Stimulated activated CD4-positive, alpha-beta T cell treated with anti-CD3 and anti-CD28 coated beads, Interleukin-2, amount 100 ng/mL, for 48 hours (primary cell): ENCODE measurements at regions not wholly inside any gene's neighbourhood (a gene's known extent, or its start where the extent isn't known, plus 50 kb on each side); places are given as distances from the start of the nearest gene placed in this dataset.
"Not testable (repeated sequence)": the region's sequence is repeated elsewhere in the genome, so short reads cannot be mapped to it uniquely, and the experiment has no call there.

Source experiments
- DNase-seq, 2 donors: peaks; one replicate each; pipeline ENCODE4 v3.0.0-alpha.2; 2020

GRCh38 chr9:13939701-13940490 lies 374.0 kb downstream of the NFIB start:
- no peak for DNase-seq

GRCh38 chr9:13939134-13939533 lies 374.8 kb downstream of the NFIB start:
- DNase-seq, result no peak

DNA sequence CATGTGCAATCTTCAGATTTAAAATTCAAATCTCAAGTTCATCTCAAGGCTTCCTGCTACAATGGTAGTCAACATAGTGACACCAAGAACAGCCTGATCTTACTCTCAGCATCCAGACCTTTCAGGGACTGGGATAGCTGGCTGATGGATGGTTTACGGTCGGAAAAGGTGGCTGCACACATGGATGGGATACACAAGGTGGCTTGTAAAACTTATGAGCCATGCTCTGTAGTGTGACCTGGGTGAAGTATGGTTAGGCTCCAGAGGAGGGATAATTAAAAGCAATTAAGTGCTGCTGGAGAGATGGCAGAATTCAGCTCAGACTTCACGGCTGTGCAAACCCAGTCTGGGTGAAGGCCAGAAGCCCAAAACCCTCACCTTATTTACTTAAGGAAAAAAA lies 379.5 kb downstream of the NFIB start:
- no peak for DNase-seq

DNA sequence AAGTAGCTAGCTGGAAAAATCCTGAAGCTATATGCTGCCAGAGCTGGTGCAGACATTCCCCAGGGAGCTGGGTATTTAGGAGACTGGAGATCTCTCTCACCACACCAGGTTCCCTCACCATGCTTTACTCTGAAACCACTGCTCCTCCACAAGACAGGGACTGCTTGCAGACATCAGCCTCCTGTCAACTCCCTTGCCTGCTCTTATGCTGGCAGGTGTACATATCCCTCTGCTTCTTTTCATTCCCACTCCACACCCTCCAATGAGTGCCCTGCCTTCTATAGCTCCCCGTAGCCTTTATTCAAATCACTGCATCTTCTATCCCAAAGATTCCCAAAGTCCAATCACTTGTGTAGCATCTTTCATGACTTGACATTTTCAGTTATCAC lies 380.7 kb downstream of the NFIB start:
- no peak for DNase-seq

DNA sequence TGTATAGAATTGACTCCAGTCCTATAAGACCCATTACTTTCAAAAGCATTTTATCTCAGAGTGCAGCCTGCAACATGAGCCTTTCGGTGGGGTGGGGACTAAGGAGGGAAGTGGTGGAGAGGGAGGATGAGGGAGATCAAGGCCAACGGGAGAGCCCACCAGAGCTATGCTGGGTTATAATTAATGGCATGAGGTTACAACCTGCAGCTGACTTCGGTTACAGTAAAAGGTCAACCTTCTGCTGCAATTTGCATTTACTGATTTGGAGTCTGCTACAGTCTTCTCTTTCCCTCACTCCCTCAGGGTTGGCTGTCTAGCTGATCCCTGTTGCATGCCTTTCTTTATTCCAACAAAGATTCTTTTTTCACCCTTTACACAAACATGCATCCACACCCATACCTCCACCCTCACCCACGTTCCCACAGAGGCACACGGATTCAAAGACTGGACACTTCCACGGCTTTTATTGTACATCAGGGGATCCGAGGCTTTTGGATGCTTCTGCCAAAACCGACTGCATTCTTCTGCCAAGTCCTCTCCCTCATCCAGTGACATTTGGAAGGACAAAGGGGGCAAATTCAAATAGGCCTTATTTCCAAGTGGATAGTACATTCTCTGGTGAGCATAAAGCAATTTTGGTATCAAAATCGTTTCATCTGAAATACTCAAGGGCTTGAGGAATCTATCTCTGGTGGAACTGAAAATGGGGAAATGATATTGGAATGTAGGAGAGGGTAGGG lies 381.2 kb downstream of the NFIB start:
- DNase-seq, result no peak

DNA sequence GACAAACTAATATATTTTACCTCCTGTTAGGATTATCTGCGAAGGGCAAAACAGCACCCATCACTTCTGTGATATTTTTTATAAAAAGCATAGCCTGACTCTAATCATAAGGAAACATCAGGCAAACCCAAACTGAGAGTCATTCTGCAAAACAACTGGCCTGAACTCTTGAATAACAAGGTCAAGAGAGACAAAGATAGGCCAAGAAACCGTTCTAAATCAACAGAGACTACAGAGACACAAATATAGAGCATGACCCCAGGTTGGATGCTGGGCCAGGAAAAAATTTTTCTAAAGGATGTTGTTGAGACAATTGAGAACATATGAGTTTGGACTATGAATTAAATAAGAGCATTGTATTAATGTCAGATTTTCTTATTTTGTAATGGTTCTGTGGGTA lies 384.9 kb downstream of the NFIB start:
- DNase-seq, result no peak

DNA sequence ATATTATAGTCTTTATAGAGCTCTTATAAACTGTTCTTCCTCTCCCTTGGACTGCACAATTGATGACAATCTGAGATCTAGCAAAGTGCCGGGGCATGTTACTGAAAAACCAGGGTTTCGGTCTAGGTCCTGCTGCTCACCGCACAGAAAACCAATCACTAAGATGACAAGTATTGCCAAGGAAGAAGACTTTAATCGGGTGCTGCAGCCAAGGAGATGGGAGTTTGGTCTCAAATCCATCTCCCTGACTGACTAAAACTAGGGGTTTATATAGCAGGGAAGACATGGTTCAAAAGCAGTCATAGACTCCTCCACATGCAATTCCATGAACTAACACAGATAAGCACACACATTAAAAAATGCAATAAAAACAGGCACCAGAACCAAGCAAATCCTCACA lies 390.6 kb downstream of the NFIB start:
- DNase-seq, result no peak

DNA sequence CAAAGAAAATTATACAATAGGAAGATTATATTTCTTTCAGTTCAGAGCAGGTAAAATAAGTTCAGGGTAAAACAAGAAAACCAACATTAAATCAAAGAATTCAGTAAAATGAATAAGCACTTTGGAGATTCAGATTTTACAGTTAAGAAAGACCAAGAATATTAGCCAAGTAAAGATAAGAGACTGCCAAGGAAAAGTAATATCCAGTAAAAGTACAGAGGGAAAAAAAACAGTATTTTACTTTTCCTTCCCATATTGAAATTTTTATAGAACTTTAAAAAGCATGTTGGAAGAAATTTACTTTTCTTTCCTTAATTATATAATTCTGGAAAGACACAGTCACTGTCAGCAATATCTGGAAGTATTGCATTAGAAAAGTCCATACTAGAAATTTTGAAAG lies 393.4 kb downstream of the NFIB start:
- DNase-seq, result no peak

- no peak for DNase-seq
Observed at GRCh38 chr9:13919401-13919800, 394.5 kb downstream of the NFIB start.

GRCh38 chr9:13917534-13917933 lies 396.4 kb downstream of the NFIB start:
- no peak for DNase-seq

- no peak for DNase-seq
Observed at GRCh38 chr9:13915591-13916301, 398.2 kb downstream of the NFIB start.

- DNase-seq, result no peak
Observed at GRCh38 chr9:13915131-13915530, 398.8 kb downstream of the NFIB start.

DNA sequence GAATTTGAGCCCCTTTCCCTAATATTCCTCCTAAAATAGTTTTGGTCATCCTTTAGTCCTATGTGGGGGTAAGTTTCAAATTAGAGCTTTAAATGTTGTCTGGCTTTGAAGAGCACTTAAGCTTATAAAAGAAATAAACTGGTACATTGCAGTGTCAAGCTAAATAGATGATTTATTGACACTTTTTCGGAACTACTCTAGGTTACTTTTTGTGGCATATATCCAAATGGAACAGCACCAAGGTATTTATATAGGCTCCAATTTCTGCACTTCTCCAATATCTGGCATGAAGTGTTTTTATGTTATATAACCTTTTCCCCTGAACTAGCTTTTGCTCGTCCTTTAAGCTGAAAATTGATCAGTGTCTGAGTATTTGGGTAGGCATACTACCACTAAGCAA lies 402.5 kb downstream of the NFIB start:
- no peak for DNase-seq

DNA sequence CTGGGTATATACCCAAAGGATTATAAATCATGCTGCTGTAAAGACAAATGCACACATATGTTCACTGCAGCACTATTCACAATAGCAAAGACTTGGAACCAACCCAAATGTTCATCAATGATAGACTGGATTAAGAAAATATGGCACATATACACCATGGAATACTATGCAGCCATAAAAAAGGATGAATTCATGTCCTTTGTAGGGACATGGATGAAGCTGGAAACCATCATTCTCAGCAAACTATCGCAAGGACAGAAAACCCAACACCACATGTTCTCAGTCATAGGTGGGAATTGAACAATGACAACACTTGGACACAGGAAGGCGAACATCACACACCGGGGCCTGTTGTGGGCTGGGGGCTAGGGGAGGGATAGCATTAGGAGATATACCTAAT lies 406.1 kb downstream of the NFIB start:
- DNase-seq, result not testable (repeated sequence)

DNA sequence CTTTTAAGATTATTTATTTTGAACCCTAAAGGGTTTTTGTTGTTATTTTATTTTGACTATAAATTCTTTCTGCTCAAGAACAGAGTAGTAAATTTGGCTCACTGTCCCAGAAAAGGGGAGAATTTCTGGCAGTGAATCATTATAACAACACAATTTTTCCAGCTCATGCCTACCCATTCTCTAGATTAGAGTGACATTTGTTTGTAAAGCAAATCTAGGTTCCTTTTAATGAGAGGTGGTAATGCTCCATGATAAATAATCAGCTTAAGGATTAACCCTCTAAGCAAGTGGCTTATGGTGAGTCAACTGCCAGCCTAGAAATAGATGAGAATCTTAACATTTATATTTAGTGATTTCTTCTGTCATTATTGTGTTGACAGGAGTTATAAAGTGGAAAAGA lies 409.2 kb downstream of the NFIB start:
- DNase-seq, result no peak

DNA sequence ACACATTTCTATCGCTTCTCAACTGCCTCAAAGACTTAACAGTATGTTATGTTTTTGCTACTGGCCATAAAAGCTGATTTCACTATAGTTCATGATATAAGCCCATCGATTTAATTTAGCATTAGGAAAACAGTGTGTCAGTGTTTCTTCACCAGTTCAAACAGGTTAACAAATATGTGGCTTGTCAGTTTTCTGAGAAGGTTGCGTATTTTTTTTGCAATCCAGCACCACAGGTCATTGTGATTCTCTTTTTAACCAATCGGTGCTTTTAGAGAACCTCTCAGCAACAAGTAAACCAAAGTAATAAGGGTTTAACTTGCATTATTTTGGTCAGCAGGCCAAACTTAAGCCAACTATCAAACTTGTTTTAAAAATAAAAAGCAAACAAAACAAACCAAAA lies 409.6 kb downstream of the NFIB start:
- no peak for DNase-seq

DNA sequence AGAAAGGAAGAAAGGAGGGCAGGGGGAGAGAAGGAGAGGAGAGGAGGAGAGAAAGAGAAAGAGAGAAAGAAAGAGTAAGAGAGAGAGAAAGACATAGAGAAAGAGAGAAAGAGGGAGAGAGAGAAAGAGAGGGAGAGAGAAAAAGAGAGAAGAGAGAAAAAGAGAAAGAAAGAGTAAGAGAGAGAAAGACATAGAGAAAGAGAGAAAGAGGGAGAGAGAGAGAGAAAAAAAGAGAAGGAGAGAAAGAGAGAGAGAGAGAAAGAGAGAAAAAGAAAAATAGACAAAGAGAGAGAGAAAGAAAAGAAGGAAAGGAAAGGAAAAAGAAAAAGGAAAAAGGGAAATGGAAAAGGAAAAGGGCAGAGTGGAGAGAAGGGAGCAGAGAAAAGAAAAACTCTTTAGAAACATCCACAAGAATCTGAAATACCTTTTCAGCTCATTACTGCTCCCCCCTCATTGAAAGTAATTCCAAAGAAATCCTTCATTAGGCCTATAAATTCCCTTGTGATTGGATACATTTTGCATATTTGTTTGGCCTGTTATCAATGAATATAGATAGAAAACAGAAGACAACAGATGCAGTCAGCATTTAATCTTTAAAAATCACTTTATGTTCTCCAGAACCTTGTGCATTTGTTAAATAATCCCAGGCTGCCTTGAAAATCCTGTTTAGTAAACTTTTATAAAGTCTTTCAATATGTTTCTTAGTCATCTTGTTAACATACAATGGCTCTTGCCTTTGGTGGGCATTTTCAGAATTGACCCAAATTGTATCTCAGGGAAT lies 411.5 kb downstream of the NFIB start:
- DNase-seq, result no peak

DNA sequence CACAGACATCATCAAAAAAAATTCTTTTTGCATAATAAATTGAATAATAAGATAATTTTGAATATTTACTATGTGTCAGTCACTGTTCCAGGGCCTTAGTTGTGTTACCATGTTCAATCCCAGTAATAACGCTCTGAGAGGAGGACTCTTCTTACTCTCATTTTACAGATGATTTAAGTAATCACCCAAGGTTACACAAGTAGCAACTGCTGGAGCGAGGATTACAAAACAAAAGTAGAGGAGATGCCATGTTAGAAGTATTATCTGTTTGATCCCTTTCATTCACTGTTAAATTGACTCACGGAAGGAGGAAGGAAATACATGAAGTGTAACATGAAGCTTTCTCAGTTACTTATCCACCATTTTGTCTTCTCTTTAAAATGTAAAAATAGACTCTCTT lies 412.8 kb downstream of the NFIB start:
- DNase-seq, result no peak

GRCh38 chr9:13900449-13900848 lies 413.5 kb downstream of the NFIB start:
- no peak for DNase-seq

GRCh38 chr9:13899924-13900323 lies 414.0 kb downstream of the NFIB start:
- no peak for DNase-seq

DNA sequence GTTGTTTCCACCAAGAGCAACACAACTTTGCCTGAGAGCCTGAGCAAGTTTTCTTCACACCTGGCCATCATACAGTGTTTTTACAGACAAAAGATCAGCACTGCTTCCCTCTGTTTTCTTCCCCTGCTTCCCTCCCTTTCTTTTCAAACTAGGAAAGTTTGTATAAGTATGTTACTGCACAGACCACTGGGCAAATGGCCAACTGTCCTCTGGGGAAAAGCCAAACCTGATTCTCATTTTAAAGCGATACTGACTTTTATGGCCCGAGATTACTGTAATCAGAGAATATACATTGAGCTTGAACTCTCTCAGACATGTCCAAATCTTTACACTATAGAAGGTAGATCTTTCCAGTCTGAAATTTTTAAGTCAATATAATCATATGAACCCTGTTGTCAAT lies 415.0 kb downstream of the NFIB start:
- DNase-seq, result no peak

DNA sequence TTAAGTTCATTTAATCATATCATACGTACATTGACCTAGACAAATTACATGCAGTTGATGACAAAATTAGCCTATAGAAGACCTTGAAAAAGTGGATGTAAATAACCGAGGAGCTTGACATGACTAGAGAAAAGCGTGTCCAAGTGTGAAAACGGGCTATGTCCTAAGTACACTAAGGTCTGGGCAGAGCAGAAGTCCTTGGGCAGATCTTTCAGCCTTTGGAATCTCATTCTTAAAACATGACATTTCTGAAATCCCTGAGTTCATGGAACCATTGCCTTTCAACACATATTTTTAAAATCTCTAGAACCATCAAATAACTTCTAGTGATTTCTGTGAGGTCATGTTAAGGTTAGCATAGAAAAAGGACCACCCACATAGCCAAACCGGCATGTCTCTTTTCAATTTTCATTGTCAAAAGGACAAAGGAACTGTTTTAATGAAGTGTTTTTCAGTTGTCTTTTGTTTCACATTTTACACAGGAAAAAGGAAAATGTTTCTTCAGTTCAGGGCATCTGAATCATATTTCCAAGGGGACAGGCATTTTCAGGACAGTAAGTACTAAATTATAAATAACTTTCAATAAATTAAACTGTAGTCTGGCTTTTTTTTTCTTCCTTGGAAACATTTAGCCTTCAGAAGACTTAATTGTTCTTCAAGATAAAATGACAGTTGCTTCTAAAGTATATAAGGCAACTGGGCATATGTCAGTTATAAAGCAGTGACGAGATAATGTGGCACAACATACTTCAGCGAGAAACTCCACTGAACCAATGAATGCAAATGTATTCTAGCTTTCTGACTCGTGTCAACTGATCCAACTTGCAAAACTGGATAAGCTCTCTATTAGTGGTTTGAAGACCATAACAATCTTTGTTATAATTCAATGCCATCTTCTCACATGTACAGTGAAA lies 416.8 kb downstream of the NFIB start:
- DNase-seq, result no peak
